Neural progenitor cell (in vitro differentiated cells): ENCODE measurements at regions not wholly inside any gene's neighbourhood (a gene's known extent, or its start where the extent isn't known, plus 50 kb on each side); places are given as distances from the start of the nearest gene placed in this dataset.

Source experiments
- DNase-seq: peaks from one replicate; pipeline ENCODE4 v3.0.0-alpha.2; 2016; ENCODE audit warnings: low spot score
- H2AFZ ChIP-seq: fragments of 200-600 bp; sonication (generic); replicated peaks from 2 replicates; pipeline ENCODE4 v1.6.1; 2016; ENCODE audit warnings: antibody characterized with exemption
- H3F3A ChIP-seq: fragments of 200-600 bp; sonication (generic); 2 replicates; pipeline ENCODE4 v1.6.1; 2016; ENCODE audit warnings: antibody characterized with exemption, low read depth
- H3K27ac ChIP-seq: fragments of 200-600 bp; sonication (generic); 2 replicates; pipeline ENCODE4 v1.5.1; 2016; ENCODE audit warnings: mild to moderate bottlenecking
- H3K27me3 ChIP-seq: fragments of 200-600 bp; sonication (generic); 2 replicates; pipeline ENCODE4 v1.6.1; 2016; ENCODE audit warnings: mild to moderate bottlenecking, moderate library complexity
- H3K36me3 ChIP-seq: fragments of 200-600 bp; sonication (generic); 2 replicates; pipeline ENCODE4 v1.5.1; 2016
- H3K4me1 ChIP-seq: fragments of 200-600 bp; sonication (generic); 2 replicates; pipeline ENCODE4 v1.6.1; 2016; ENCODE audit warnings: mixed run types
- H3K4me2 ChIP-seq: fragments of 200-600 bp; sonication (generic); 2 replicates; pipeline ENCODE4 v1.6.1; 2016
- H3K4me3 ChIP-seq: fragments of 200-600 bp; sonication (generic); 2 replicates; pipeline ENCODE4 v1.5.1; 2016
- H3K79me2 ChIP-seq: fragments of 200-600 bp; sonication (generic); 2 replicates; pipeline ENCODE4 v1.6.1; 2016; ENCODE audit warnings: low read depth
- H3K9ac ChIP-seq: fragments of 200-600 bp; sonication (generic); 2 replicates; pipeline ENCODE4 v1.6.1; 2016
- H3K9me3 ChIP-seq: fragments of 200-600 bp; sonication (generic); 2 replicates; pipeline ENCODE4 v1.5.1; 2016; ENCODE audit warnings: low read depth
- H4K20me1 ChIP-seq: fragments of 200-600 bp; sonication (generic); 2 replicates; pipeline ENCODE4 v1.6.1; 2016; ENCODE audit warnings: low read depth
- H3K27ac Mint-ChIP-seq: 3 replicates; pipeline ENCODE4 v1.8.0; 2021; ENCODE audit warnings: mixed read lengths
- H3K27me3 Mint-ChIP-seq: 2 replicates; pipeline ENCODE4 v1.8.0; 2022; ENCODE audit warnings: low read depth, mild to moderate bottlenecking, inconsistent platforms, moderate library complexity, mixed read lengths; ENCODE audit not compliant: insufficient read depth
- H3K36me3 Mint-ChIP-seq: 3 replicates; pipeline ENCODE4 v1.8.0; 2021; ENCODE audit warnings: mixed read lengths
- H3K4me1 Mint-ChIP-seq: 3 replicates; pipeline ENCODE4 v1.8.0; 2021; ENCODE audit warnings: mixed read lengths
- H3K4me3 Mint-ChIP-seq: 3 replicates; pipeline ENCODE4 v1.8.0; 2021; ENCODE audit warnings: mild to moderate bottlenecking, moderate library complexity, mixed read lengths
- H3K9me3 Mint-ChIP-seq: 3 replicates; pipeline ENCODE4 v1.8.0; 2020; ENCODE audit warnings: mixed read lengths
- EZH2 ChIP-seq: fragments of 200-600 bp; sonication (generic); IDR thresholded peaks from 2 replicates; pipeline ENCODE4 v1.6.1; 2017; ENCODE audit warnings: antibody characterized with exemption, mild to moderate bottlenecking, moderate library complexity
- EZH2phosphoT487 ChIP-seq: fragments of 200-600 bp; sonication (generic); IDR thresholded peaks from 2 replicates; pipeline ENCODE4 v1.6.1; 2017; ENCODE audit warnings: antibody characterized with exemption
- TF ChIP-seq, protein P1 (sequence below): fragments of 200-600 bp; sonication (generic); IDR thresholded peaks from 2 replicates; pipeline ENCODE4 v1.5.1; 2017; ENCODE audit warnings: antibody characterized with exemption, mild to moderate bottlenecking

DNA sequence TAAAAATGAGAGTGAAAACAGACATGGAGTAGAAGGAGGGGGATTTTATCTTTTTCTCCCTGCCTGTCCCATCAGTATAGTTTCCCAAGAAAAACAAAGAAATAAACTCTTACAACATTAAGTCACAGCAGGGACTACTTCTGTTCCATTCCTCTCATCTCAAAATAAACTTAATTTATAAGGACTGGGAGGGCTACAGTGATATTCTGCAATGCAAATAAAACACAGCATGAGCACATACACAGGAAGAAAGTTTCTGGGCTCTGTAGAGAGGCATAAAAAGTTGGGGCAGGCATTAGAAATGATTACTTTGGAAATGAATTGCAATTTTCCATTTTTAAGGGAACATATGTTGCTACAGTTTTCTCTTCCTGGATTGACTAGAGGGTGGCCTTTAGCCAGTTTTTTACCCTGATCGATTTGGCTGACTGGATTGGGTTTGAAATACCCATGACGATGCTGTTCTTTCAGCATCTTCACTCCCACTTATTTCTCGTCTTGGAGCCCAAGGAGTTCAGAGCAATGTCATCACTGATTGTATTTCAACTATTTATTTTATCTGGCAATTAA, 157.1 kb downstream of the ACTR3 start:
- Histone ChIP-seq H3F3A (no peaks in the 10 kb centered on the region), H2AFZ (no peak overlapping the region), H3K27ac (no peak overlapping the region), H3K9me3 (no peaks in the 10 kb centered on the region), H3K27me3 (no peaks in the 10 kb centered on the region), H3K4me1 (no peaks in the 10 kb centered on the region), H3K4me2 (no peak overlapping the region), H3K79me2 (no peaks in the 10 kb centered on the region), H4K20me1 (no peaks in the 10 kb centered on the region), H3K4me3 (no peak overlapping the region), H3K9ac (no peak overlapping the region), H3K36me3 (no peaks in the 10 kb centered on the region)
- Mint-ChIP-seq H3K27ac (no peak overlapping the region), H3K36me3 (no peaks in the 10 kb centered on the region), H3K4me3 (no peak overlapping the region), H3K4me1 (no peaks in the 10 kb centered on the region), H3K9me3 (no peaks in the 10 kb centered on the region), H3K27me3 (peaks cover 2% of the 10 kb centered on the region)
- no peak for DNase-seq
- TF ChIP-seq EZH2 (no peak), EZH2phosphoT487 (no peak)
- TF ChIP-seq, protein P1, sequence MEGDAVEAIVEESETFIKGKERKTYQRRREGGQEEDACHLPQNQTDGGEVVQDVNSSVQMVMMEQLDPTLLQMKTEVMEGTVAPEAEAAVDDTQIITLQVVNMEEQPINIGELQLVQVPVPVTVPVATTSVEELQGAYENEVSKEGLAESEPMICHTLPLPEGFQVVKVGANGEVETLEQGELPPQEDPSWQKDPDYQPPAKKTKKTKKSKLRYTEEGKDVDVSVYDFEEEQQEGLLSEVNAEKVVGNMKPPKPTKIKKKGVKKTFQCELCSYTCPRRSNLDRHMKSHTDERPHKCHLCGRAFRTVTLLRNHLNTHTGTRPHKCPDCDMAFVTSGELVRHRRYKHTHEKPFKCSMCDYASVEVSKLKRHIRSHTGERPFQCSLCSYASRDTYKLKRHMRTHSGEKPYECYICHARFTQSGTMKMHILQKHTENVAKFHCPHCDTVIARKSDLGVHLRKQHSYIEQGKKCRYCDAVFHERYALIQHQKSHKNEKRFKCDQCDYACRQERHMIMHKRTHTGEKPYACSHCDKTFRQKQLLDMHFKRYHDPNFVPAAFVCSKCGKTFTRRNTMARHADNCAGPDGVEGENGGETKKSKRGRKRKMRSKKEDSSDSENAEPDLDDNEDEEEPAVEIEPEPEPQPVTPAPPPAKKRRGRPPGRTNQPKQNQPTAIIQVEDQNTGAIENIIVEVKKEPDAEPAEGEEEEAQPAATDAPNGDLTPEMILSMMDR, result no peak

DNA sequence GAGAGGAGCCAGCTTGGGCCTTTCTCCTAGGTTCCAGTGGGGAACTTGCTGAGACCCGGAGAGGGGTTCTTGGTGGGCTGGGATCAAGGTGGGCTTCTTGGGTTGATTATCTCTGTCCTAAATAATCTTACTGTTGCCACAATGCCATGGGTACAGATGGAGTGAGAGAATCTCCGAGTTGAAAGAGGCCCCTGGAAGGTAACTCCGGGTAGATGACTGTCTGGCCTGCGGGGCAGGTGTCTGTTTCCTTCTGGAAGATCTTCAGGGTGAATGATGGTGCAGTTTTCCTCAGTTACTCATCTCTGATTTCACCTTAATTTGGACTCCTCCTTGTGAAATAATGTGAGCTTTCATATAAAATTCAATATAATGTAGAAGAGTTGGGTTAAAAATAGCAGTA, 159.4 kb downstream of the ACTR3 start:
- Mint-ChIP-seq H3K4me3 (no peak overlapping the region), H3K9me3 (no peaks in the 10 kb centered on the region), H3K36me3 (no peaks in the 10 kb centered on the region), H3K4me1 (no peaks in the 10 kb centered on the region), H3K27me3 (peaks cover 6% of the 10 kb centered on the region), H3K27ac (no peak overlapping the region)
- H3K27ac ChIP-seq, result no peak overlapping the region
- no peak overlapping the region for H3K9ac ChIP-seq
- no peaks in the 10 kb centered on the region for H3K79me2 ChIP-seq
- no peaks in the 10 kb centered on the region for H3F3A ChIP-seq
- no peak overlapping the region for H2AFZ ChIP-seq
- no peaks in the 10 kb centered on the region for H4K20me1 ChIP-seq
- DNase-seq, result no peak
- H3K4me1 ChIP-seq, result no peaks in the 10 kb centered on the region
- H3K36me3 ChIP-seq, result no peaks in the 10 kb centered on the region
- no peak overlapping the region for H3K4me2 ChIP-seq
- H3K27me3 ChIP-seq, result no peaks in the 10 kb centered on the region
- H3K9me3 ChIP-seq, result no peaks in the 10 kb centered on the region
- TF ChIP-seq EZH2, result no peak
- no peak for TF ChIP-seq EZH2phosphoT487
- TF ChIP-seq, protein P1, result no peak
- no peak overlapping the region for H3K4me3 ChIP-seq

DNA sequence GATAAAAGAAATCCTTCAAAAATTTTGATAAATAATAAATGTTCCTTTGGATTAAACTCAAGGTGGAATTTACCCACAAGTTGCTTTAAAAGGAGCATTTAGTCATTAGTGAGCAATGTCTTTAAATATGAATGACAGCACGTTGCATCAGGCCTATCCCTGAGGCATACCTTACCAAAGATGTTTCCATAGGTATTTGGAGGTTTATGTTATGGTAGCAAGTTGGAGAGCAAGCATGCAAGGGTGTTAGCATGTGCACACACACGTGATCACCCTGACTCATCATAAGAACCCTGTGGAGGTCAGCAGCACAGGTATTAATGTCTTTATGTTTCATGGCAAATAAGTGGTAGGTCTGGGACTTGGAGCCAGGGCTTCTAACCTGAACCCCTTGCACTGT, 159.9 kb downstream of the ACTR3 start:
- H3K27ac ChIP-seq, result no peak overlapping the region
- H3K27me3 Mint-ChIP-seq, result peaks cover 6% of the 10 kb centered on the region
- DNase-seq, result no peak
- H3F3A ChIP-seq, result no peaks in the 10 kb centered on the region
- no peak overlapping the region for H2AFZ ChIP-seq
- H3K4me3 Mint-ChIP-seq, result no peak overlapping the region
- no peaks in the 10 kb centered on the region for H3K36me3 Mint-ChIP-seq
- no peaks in the 10 kb centered on the region for H3K27me3 ChIP-seq
- TF ChIP-seq EZH2phosphoT487 (no peak), EZH2 (no peak)
- TF ChIP-seq, protein P1, result no peak
- H3K27ac Mint-ChIP-seq, result no peak overlapping the region
- no peaks in the 10 kb centered on the region for H4K20me1 ChIP-seq
- no peak overlapping the region for H3K4me3 ChIP-seq
- no peaks in the 10 kb centered on the region for H3K79me2 ChIP-seq
- no peak overlapping the region for H3K9ac ChIP-seq
- no peaks in the 10 kb centered on the region for H3K9me3 ChIP-seq
- H3K9me3 Mint-ChIP-seq, result no peaks in the 10 kb centered on the region
- H3K4me2 ChIP-seq, result no peak overlapping the region
- H3K4me1 Mint-ChIP-seq, result no peaks in the 10 kb centered on the region
- H3K36me3 ChIP-seq, result no peaks in the 10 kb centered on the region
- no peaks in the 10 kb centered on the region for H3K4me1 ChIP-seq
